DOHH2 (cell line): ENCODE measurements at regions not wholly inside any gene's neighbourhood (a gene's known extent, or its start where the extent isn't known, plus 50 kb on each side); places are given as distances from the start of the nearest gene placed in this dataset.

ENCODE experiments used
- H3F3A ChIP-seq: fragments of 200-600 bp; sonication (generic), shearing (Covaris generic); 2 replicates; pipeline ENCODE4 v1.6.0; 2016; ENCODE audit warnings: antibody characterized with exemption, mild to moderate bottlenecking; ENCODE audit not compliant: control insufficient read depth, insufficient read depth
- H3K27ac ChIP-seq: fragments of 200-600 bp; sonication (generic); 2 replicates; pipeline ENCODE4 v1.5.1; 2014; ENCODE audit warnings: low read depth, mild to moderate bottlenecking, low read length, moderate library complexity
- H3K27me3 ChIP-seq: fragments of 200-600 bp; sonication (generic); 2 replicates; pipeline ENCODE4 v1.6.1; 2014; ENCODE audit warnings: mild to moderate bottlenecking, low read length, mixed read lengths; ENCODE audit not compliant: control insufficient read depth
- H3K36me3 ChIP-seq: fragments of 200-600 bp; sonication (generic); 2 replicates; pipeline ENCODE4 v1.6.1; 2014; ENCODE audit warnings: mild to moderate bottlenecking, low read length, moderate library complexity, mixed read lengths; ENCODE audit not compliant: control insufficient read depth
- H3K4me1 ChIP-seq: fragments of 200-600 bp; sonication (generic); 2 replicates; pipeline ENCODE4 v1.6.1; 2014; ENCODE audit warnings: mild to moderate bottlenecking, low read length, mixed read lengths; ENCODE audit not compliant: control insufficient read depth
- H3K4me2 ChIP-seq: fragments of 200-600 bp; sonication (generic); 2 replicates; pipeline ENCODE4 v1.6.0; 2014; ENCODE audit warnings: mild to moderate bottlenecking, low read length, moderate library complexity
- H3K4me3 ChIP-seq: fragments of 200-600 bp; sonication (generic); 2 replicates; pipeline ENCODE4 v1.5.1; 2014; ENCODE audit warnings: mild to moderate bottlenecking, low read length, mixed read lengths
- H3K79me2 ChIP-seq: fragments of 200-600 bp; sonication (generic); 2 replicates; pipeline ENCODE4 v1.6.1; 2014; ENCODE audit warnings: mild to moderate bottlenecking, low read length, mixed read lengths; ENCODE audit not compliant: control insufficient read depth
- H3K9me2 ChIP-seq: fragments of 200-600 bp; sonication (generic); replicated peaks from 2 replicates; pipeline ENCODE4 v1.6.1; 2014; ENCODE audit warnings: mild to moderate bottlenecking, low read length, mixed read lengths; ENCODE audit not compliant: control insufficient read depth
- H3K9me3 ChIP-seq: fragments of 200-600 bp; sonication (generic); 2 replicates; pipeline ENCODE4 v1.6.1; 2014; ENCODE audit warnings: antibody characterized with exemption, low read length, mixed read lengths; ENCODE audit not compliant: control insufficient read depth, insufficient read depth
- H4K20me1 ChIP-seq: fragments of 200-600 bp; sonication (generic); 2 replicates; pipeline ENCODE4 v1.6.0; 2014; ENCODE audit warnings: low read depth, mild to moderate bottlenecking, antibody characterized with exemption, low read length, moderate library complexity; ENCODE audit not compliant: control insufficient read depth, insufficient read depth
- EZH2phosphoT487 ChIP-seq: fragments of 200-600 bp; sonication (generic); IDR thresholded peaks from 2 replicates; pipeline ENCODE4 v1.6.1; 2017; ENCODE audit warnings: borderline replicate concordance, mild to moderate bottlenecking, antibody characterized with exemption, low read length, moderate library complexity, mixed read lengths
- TF ChIP-seq, protein P1 (sequence below): fragments of 200-600 bp; sonication (generic); IDR thresholded peaks from one replicate; pipeline ENCODE4 v1.5.1; 2014; ENCODE audit warnings: antibody characterized with exemption, mild to moderate bottlenecking, low read depth, low read length; ENCODE audit not compliant: poor library complexity, severe bottlenecking

DNA sequence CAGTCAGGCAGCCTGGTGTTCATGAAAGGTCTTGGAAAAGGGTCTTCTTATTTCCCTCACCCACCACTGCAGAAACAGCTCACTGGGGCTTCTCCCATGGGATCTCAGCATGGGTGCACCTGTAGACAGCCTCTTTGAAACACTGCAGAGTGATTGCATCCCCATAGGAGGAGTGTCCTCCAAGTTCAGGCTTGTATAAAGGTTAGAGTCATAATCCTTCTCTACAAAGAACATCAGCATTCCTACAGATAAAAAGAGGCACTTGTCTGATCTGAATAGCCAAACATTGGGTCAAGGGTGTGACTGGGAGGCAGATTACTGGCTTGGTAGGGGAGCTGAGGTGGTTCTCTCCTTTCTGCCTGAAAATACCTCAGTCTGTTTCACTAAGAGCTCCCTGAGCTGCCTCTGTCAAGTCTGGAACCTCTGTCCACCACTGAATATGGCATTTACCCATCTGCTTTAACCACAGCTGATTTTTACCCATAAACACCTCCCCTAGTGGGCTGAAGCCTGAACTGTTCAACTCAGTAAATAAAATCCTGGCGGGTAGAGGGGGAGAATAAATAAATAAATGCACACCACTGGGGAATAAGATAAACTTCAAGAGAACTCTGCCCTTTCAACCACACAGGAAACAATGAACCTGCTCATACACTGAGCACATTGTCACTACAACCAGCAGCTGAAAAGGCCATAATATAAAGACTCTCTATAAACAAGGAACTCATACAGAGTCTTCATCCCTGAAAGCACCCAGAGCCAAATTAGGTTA lies 120.7 kb upstream of the SCAF11 start:
- H3K36me3 ChIP-seq = no peaks in the 10 kb centered on the region
- peaks cover 34% of the 10 kb centered on the region for H3K4me1 ChIP-seq
- H3K79me2 ChIP-seq = no peaks in the 10 kb centered on the region
- H3K27me3 ChIP-seq = no peaks in the 10 kb centered on the region
- no peaks in the 10 kb centered on the region for H3K9me2 ChIP-seq
- H3K9me3 ChIP-seq = no peaks in the 10 kb centered on the region
- no peak overlapping the region for H3K4me3 ChIP-seq
- no peaks in the 10 kb centered on the region for H4K20me1 ChIP-seq
- H3K4me2 ChIP-seq = no peak overlapping the region
- H3F3A ChIP-seq = no peaks in the 10 kb centered on the region; the same call in 1 of the 2 replicates
- no peak overlapping the region for H3K27ac ChIP-seq
- TF ChIP-seq, protein P1, sequence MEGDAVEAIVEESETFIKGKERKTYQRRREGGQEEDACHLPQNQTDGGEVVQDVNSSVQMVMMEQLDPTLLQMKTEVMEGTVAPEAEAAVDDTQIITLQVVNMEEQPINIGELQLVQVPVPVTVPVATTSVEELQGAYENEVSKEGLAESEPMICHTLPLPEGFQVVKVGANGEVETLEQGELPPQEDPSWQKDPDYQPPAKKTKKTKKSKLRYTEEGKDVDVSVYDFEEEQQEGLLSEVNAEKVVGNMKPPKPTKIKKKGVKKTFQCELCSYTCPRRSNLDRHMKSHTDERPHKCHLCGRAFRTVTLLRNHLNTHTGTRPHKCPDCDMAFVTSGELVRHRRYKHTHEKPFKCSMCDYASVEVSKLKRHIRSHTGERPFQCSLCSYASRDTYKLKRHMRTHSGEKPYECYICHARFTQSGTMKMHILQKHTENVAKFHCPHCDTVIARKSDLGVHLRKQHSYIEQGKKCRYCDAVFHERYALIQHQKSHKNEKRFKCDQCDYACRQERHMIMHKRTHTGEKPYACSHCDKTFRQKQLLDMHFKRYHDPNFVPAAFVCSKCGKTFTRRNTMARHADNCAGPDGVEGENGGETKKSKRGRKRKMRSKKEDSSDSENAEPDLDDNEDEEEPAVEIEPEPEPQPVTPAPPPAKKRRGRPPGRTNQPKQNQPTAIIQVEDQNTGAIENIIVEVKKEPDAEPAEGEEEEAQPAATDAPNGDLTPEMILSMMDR = no peak
- no peak for TF ChIP-seq EZH2phosphoT487

DNA sequence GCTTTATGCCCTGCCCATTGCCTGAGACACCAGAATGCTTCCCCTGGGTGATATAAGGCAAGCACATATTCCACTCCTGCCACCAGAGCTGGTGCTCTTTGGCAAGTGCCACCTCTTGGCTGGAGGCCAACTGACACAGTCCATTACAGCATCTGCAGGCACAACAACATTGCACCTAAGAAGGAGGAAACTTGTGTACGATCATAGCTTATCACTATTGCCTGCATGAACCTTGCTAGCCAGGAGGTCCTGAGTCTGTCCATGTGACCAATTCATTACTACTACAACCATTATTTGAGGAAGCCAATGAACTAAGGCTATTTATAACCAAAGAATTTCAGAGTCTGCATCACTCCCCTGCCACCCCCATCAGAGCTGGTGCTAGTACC lies 119.8 kb upstream of the SCAF11 start:
- Histone ChIP-seq H3K9me3 (no peaks in the 10 kb centered on the region), H3K4me3 (no peak overlapping the region), H3K4me1 (peaks cover 34% of the 10 kb centered on the region), H3K27ac (no peak overlapping the region), H3K36me3 (no peaks in the 10 kb centered on the region), H3K79me2 (no peaks in the 10 kb centered on the region), H4K20me1 (no peaks in the 10 kb centered on the region), H3K9me2 (no peaks in the 10 kb centered on the region), H3K4me2 (no peak overlapping the region), H3K27me3 (no peaks in the 10 kb centered on the region), H3F3A (no peaks in the 10 kb centered on the region; the same call in 1 of the 2 replicates)
- TF ChIP-seq, protein P1 = no peak
- no peak for TF ChIP-seq EZH2phosphoT487

DNA sequence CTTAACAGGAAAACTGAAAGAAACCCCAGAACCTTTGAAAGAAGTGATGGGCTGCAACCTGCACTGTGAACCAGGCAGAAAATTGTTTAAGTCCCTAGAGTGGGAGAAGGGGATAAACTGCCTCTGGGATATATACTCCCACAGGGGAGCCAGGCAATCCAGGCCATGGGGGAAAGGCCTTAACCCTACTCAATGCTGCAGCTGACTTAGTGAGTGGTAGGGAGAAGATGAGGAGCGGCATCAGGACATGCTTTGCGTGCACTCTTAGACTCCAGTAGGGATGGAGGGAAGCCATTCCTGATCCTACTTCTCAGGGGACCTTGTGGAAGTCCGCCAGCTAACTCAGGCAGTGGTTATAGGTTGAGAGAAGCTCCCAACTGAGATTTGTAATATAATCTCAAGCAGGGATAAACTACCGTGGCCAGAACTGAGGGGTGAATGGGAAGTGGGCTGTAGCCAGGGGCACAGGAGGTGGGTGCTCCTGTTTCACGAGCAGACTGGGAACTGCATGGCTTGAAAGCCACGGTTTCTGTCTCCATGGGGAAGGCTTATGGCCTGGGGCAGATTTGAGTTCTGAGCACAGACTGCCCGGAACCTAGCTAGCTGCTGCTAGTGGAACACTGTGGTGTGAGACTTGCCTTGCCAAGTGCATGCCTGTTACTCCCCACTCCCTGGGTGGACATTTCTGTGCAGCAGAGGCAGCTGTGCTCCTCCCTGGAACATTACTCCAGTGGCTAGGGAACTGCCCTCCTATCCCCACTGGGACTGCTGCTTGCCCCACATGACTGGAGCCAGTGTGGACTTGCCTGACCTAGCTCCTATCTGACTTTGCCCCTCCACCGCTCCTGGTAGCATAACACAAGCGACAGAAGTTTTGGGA lies 119.2 kb upstream of the SCAF11 start:
- Histone ChIP-seq H3K4me3 (no peak overlapping the region), H4K20me1 (no peaks in the 10 kb centered on the region), H3K9me3 (no peaks in the 10 kb centered on the region), H3K36me3 (no peaks in the 10 kb centered on the region), H3K4me1 (peaks cover 34% of the 10 kb centered on the region), H3K27me3 (no peaks in the 10 kb centered on the region), H3F3A (no peaks in the 10 kb centered on the region; the same call in 1 of the 2 replicates), H3K9me2 (no peaks in the 10 kb centered on the region), H3K79me2 (no peaks in the 10 kb centered on the region), H3K27ac (no peak overlapping the region), H3K4me2 (peak overlapping the region; percentile 32; the same call in 1 of the 2 replicates)
- TF ChIP-seq, protein P1 = no peak
- no peak for TF ChIP-seq EZH2phosphoT487
